Lung (tissue), 11 donors: ENCODE measurements at regions not wholly inside any gene's neighbourhood (a gene's known extent, or its start where the extent isn't known, plus 50 kb on each side); places are given as distances from the start of the nearest gene placed in this dataset.
"Not testable (repeated sequence)": the region's sequence is repeated elsewhere in the genome, so short reads cannot be mapped to it uniquely, and the experiment has no call there.

Source experiments
- ATAC-seq: fragments of 200-7000 bp; cut with Tn5 transposase; one replicate; pipeline ENCODE4 v1.9.1; 2020; ENCODE audit warnings: moderate number of reproducible peaks; ENCODE audit not compliant: insufficient read depth, low FRiP score
- DNase-seq, 3 donors: peaks; one replicate each; pipeline ENCODE4 v3.0.0-alpha.2; 2013 to 2017
- H3K27ac ChIP-seq, 2 donors: one replicate each; pipeline ENCODE4 v1.5.1; 2013; ENCODE audit warnings: mild to moderate bottlenecking in 2 of 2, moderate library complexity in 2 of 2, control low read depth in 1 of 2, inconsistent platforms in 1 of 2, low read depth in 1 of 2, low read length in 1 of 2
- H3K27me3 ChIP-seq, 3 donors: one replicate each; pipeline ENCODE4 v1.5.1; 2013; ENCODE audit warnings: low read length in 2 of 3; ENCODE audit not compliant: control insufficient read depth in 3 of 3, insufficient read depth in 3 of 3
- H3K36me3 ChIP-seq, 4 donors: one replicate each; pipeline ENCODE4 v1.5.1; 2013; ENCODE audit warnings: low read length in 4 of 4, mild to moderate bottlenecking in 1 of 4, moderate library complexity in 1 of 4; ENCODE audit not compliant: control insufficient read depth in 4 of 4, insufficient read depth in 4 of 4
- H3K4me1 ChIP-seq, 5 donors: one replicate each; pipeline ENCODE4 v1.5.1; 2013; ENCODE audit warnings: low read length in 5 of 5, mild to moderate bottlenecking in 2 of 5, moderate library complexity in 1 of 5; ENCODE audit not compliant: control insufficient read depth in 5 of 5, insufficient read depth in 5 of 5
- H3K4me3 ChIP-seq: one replicate; pipeline ENCODE4 v1.5.1; 2013; ENCODE audit warnings: mild to moderate bottlenecking, control low read depth, moderate library complexity
- H3K9ac ChIP-seq, 2 donors: one replicate each; pipeline ENCODE4 v1.5.1; 2013; ENCODE audit warnings: low read length in 2 of 2, control low read depth in 1 of 2; ENCODE audit not compliant: insufficient read depth in 1 of 2
- H3K9me3 ChIP-seq, 4 donors: one replicate each; pipeline ENCODE4 v1.5.1; 2013; ENCODE audit warnings: low read length in 3 of 4, mild to moderate bottlenecking in 1 of 4, moderate library complexity in 1 of 4; ENCODE audit not compliant: control insufficient read depth in 4 of 4, insufficient read depth in 3 of 4
- WGBS, 2 donors: extraction: QIAGEN DNeasy Blood & Tissue Kit; methylation state at CpG; one replicate each; pipeline ENCODE4 v1.1.7; 2013; 5-methylcytosine and 5-hydroxymethylcytosine counted together
- TF ChIP-seq, protein P1 (sequence below): IDR thresholded peaks from 2 replicates; pipeline ENCODE4 v1.5.1; 2012; ENCODE audit warnings: mild to moderate bottlenecking; ENCODE audit errors: control extremely low read depth, extremely low read depth
- donor health status: control.
- donor health status: control.
- donor health status: Bipolar disorder and iron deficiency.
- donor health status: healthy.
- donor health status: DM: yes; HTN: yes; CAD: no.

DNA sequence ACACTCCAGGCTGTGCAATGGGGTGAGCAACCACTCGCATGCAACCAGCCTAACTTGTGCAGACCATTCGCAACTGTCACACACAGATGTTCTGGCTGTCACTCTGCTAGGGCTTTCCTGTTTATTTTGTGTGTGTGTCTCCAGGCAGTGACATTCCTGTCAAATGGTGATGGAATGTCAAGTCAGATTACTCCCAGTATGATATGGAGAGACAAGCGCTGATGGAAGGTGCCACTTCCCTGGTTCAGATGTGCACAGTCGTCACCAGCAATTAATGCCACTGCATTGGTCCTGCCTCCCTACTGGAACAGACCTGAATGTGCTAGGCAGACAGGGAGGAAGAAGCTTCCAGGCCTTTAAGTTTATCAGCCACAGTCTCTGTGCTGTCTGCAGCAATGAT, 442.4 kb upstream of the ISX start:
- H3K27me3 ChIP-seq: no peaks in the 10 kb centered on the region
- no peaks in the 10 kb centered on the region for H3K9me3 ChIP-seq
- no peak overlapping the region for H3K9ac ChIP-seq
- no peaks in the 10 kb centered on the region for H3K36me3 ChIP-seq
- TF ChIP-seq, protein P1, sequence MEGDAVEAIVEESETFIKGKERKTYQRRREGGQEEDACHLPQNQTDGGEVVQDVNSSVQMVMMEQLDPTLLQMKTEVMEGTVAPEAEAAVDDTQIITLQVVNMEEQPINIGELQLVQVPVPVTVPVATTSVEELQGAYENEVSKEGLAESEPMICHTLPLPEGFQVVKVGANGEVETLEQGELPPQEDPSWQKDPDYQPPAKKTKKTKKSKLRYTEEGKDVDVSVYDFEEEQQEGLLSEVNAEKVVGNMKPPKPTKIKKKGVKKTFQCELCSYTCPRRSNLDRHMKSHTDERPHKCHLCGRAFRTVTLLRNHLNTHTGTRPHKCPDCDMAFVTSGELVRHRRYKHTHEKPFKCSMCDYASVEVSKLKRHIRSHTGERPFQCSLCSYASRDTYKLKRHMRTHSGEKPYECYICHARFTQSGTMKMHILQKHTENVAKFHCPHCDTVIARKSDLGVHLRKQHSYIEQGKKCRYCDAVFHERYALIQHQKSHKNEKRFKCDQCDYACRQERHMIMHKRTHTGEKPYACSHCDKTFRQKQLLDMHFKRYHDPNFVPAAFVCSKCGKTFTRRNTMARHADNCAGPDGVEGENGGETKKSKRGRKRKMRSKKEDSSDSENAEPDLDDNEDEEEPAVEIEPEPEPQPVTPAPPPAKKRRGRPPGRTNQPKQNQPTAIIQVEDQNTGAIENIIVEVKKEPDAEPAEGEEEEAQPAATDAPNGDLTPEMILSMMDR: no peak
- ATAC-seq: no peak
- no peaks in the 10 kb centered on the region for H3K4me1 ChIP-seq
- no peak overlapping the region for H3K27ac ChIP-seq
- no peak for DNase-seq
- WGBS, 2 donors: 79 to 86% methylated on average over 4 of the region's 4 CpGs
- no peak overlapping the region for H3K4me3 ChIP-seq

- H3K4me1 ChIP-seq, ATAC-seq, H3K4me3 ChIP-seq, DNase-seq, H3K27me3 ChIP-seq, H3K36me3 ChIP-seq, H3K27ac ChIP-seq, H3K9ac ChIP-seq, H3K9me3 ChIP-seq: not testable (repeated sequence)
- WGBS, 2 donors: 94 to 100% methylated on average over 4 to 29 of the region's 30 CpGs
These were observed 440.1 kb upstream of the ISX start for GRCh38 chr22:34625892-34626291.

DNA sequence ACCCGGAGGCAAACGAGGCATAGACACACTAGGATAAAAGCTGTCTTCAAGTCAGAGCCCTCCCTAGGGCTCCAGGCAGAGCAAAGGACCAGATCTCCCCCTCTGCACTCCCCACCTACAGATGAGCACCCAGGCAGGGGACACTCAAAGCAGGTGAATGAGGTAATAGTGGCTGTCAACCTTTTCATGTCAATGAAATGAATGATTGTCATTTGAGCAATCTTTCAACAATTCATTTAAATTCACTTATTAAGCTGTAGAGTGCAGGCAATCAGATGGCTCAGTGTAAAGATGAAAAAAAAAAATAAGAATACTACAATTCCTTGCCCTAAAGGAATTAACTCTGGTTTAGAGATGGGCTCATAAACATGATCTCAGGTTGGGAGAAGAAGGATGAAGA, 427.8 kb upstream of the ISX start:
- ATAC-seq: no peak
- Histone ChIP-seq H3K9me3 (no peaks in the 10 kb centered on the region), H3K4me1 (no peaks in the 10 kb centered on the region), H3K4me3 (no peak overlapping the region), H3K27ac (no peak overlapping the region), H3K9ac (no peak overlapping the region), H3K27me3 (peaks cover 0 to 2% (median 0%) of the 10 kb centered on the region in 3 donors), H3K36me3 (no peaks in the 10 kb centered on the region)
- TF ChIP-seq, protein P1: no peak
- no peak for DNase-seq
- WGBS, 2 donors: 9 to 30% methylated on average over 2 of the region's 2 CpGs

DNA sequence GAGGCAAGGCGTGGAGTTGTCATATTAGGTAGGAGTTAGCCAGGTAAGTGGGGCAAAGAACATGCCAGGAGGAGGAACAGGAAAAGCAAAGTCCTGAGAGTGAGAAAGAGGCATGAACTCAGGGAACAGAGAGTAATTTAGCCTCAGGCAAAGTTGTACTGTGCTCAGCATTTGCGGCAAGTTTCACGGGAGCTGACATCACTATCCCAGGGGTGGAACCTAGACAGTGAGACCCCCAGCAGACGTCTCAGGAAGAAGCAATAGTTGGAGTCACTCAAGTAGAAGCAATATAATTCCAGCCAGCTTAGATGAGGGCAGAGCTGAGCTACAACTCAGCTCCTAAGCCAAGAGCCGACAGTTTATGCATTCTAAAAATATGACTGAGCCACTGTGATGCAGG, 426.0 kb upstream of the ISX start:
- 81 to 91% methylated on average over 5 of the region's 5 CpGs for WGBS, 2 donors
- no peak for ATAC-seq
- H3K36me3 ChIP-seq: no peaks in the 10 kb centered on the region
- TF ChIP-seq, protein P1: no peak
- H3K9ac ChIP-seq: no peak overlapping the region
- no peak overlapping the region for H3K27ac ChIP-seq
- H3K9me3 ChIP-seq: no peaks in the 10 kb centered on the region
- no peak for DNase-seq
- H3K27me3 ChIP-seq: peaks cover 0 to 2% (median 0%) of the 10 kb centered on the region in 3 donors
- no peaks in the 10 kb centered on the region for H3K4me1 ChIP-seq
- H3K4me3 ChIP-seq: no peak overlapping the region
